AG09319 (cell line): ENCODE measurements at regions not wholly inside any gene's neighbourhood (a gene's known extent, or its start where the extent isn't known, plus 50 kb on each side); places are given as distances from the start of the nearest gene placed in this dataset.

Source experiments
- DNase-seq: peaks from one replicate; pipeline ENCODE4 v3.0.0-alpha.2; 2010; ENCODE audit warnings: low read depth; ENCODE audit errors: extremely low read depth
- CTCF ChIP-seq: IDR thresholded peaks from 2 replicates; pipeline ENCODE4 v1.5.1; 2011; ENCODE audit warnings: low read depth, mild to moderate bottlenecking, inconsistent platforms, low read length, moderate library complexity

GRCh38 chr12:19058235-19059021 lies 71.1 kb upstream of the PLEKHA5 start:
- no peak for TF ChIP-seq CTCF
- no peak for DNase-seq

- TF ChIP-seq CTCF, result no peak
- no peak for DNase-seq
Observed at GRCh38 chr12:19064713-19065112, 64.8 kb upstream of the PLEKHA5 start.

GRCh38 chr12:19065223-19065622 lies 64.3 kb upstream of the PLEKHA5 start:
- no peak for DNase-seq
- no peak for TF ChIP-seq CTCF

DNA sequence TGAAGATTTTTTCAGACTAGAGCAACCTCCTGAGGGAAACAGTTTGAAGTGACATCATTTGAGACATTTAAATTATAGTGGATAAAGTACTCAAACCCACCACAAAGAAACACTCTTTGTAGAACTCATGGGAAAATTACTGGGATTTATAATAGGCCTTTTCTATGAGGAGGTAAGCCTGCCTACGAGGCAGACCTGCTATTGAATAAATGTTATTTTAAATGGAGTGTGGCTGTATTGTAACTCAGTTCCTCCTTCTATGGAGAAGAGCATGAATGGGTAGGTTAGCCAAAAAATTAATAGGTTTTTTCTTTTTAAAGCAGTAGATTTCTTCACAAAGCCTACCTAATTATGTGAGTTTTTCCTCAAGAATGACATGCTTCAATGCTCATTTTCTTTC lies 63.7 kb upstream of the PLEKHA5 start:
- TF ChIP-seq CTCF, result no peak
- DNase-seq, result no peak

- TF ChIP-seq CTCF, result no peak
- DNase-seq, result no peak
Observed at GRCh38 chr12:19066475-19067001, 63.0 kb upstream of the PLEKHA5 start.

DNA sequence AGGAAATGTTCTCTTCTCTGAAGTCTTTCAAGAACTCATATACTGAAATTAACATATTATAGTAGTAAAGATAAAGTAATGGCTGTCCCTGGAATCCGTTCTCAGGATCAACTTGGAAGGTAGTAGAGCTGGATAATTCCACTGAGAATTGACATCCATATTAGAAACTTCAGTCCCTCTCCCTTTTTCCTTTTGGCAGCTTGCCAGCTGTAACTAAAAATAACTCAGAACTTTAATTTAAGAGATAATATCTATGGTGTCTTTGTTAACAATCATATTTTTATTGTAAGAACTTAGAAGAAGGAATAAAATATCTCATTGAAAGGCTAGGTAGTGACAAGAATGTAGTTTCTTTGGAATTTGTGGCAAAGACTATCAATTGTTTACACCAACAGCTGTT lies 61.4 kb upstream of the PLEKHA5 start:
- DNase-seq, result no peak
- TF ChIP-seq CTCF, result no peak

DNA sequence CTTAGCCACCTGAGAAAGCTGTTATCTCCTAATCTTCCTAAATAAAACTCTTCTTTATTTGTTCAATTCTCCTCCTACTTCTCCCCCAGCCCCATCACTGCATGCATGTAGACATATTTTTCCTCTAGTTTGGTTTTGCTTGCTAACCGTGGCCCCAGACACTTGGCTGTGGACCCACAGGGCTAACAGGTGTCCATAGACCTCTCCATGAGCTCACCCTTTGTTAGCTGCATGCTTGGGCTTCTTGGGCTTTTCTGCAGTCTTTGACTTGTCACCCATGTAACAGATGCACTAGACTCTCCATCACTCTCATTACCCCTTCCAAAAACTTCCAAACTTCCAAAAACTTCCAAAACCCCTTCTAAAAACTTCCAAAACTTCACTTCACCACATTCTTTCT lies 59.2 kb upstream of the PLEKHA5 start:
- no peak for TF ChIP-seq CTCF
- DNase-seq, result no peak
